Rectal smooth muscle tissue (tissue), 1 donor: ENCODE measurements at regions not wholly inside any gene's neighbourhood (a gene's known extent, or its start where the extent isn't known, plus 50 kb on each side); places are given as distances from the start of the nearest gene placed in this dataset.
"Not testable (repeated sequence)": the region's sequence is repeated elsewhere in the genome, so short reads cannot be mapped to it uniquely, and the experiment has no call there.

Experiments used
- H3K27ac ChIP-seq: one replicate; pipeline ENCODE4 v1.7.0; 2013; ENCODE audit warnings: low read depth, low read length, inconsistent platforms
- H3K27me3 ChIP-seq: one replicate; pipeline ENCODE4 v1.7.0; 2013; ENCODE audit warnings: low read length; ENCODE audit not compliant: control insufficient read depth, insufficient read depth
- H3K36me3 ChIP-seq: one replicate; pipeline ENCODE4 v1.7.0; 2013; ENCODE audit warnings: low read length; ENCODE audit not compliant: control insufficient read depth, insufficient read depth
- H3K4me1 ChIP-seq: one replicate; pipeline ENCODE4 v1.7.0; 2013; ENCODE audit warnings: low read length; ENCODE audit not compliant: control insufficient read depth, insufficient read depth
- H3K4me3 ChIP-seq: one replicate; pipeline ENCODE4 v1.7.0; 2013; ENCODE audit warnings: low read length
- H3K9ac ChIP-seq: one replicate; pipeline ENCODE4 v1.7.0; 2013; ENCODE audit warnings: low read length

DNA sequence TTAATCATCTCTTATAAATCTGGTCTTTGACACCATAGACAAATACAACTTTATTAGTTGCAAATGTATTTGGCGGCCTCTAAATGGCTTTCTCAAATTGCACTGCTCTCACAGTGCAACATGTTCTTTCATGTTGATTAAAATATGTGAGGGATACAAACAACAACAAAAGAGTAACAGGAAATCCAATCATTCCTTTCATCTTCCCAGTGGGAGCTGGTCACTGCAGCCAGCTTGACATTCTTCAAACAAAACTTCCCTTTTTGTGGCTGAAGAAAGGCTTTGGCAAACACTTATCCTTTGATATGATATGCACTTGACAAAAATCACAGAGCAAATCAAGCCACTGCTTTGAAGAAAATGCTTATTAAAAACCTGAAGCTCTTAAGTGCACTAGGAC, 973.6 kb downstream of the EPHA3 start:
- Histone ChIP-seq H3K9ac (no peak overlapping the region), H3K4me1 (no peaks in the 10 kb centered on the region), H3K36me3 (no peaks in the 10 kb centered on the region), H3K4me3 (no peak overlapping the region), H3K27ac (no peak overlapping the region), H3K27me3 (no peaks in the 10 kb centered on the region)

DNA sequence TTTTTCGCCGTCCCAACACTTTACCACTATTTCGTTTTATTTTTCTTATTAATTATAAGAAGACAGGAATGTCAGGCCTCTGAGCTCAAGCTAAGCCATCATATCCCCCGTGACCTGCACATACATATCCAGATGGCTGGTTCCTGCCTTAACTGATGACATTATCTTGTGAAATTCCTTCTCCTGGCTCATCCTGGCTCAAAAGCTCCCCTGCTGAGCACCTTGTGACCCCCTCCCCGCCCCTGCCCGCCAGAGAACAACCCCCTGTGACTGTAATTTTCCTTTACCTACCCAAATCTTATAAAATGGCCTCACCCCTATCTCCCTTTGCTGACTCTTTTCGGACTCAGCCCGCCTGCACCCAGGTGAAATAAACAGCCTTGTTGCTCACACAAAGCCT, 978.9 kb downstream of the EPHA3 start:
- not testable (repeated sequence) for H3K9ac ChIP-seq, H3K4me3 ChIP-seq, H3K27ac ChIP-seq, H3K4me1 ChIP-seq, H3K36me3 ChIP-seq, H3K27me3 ChIP-seq

DNA sequence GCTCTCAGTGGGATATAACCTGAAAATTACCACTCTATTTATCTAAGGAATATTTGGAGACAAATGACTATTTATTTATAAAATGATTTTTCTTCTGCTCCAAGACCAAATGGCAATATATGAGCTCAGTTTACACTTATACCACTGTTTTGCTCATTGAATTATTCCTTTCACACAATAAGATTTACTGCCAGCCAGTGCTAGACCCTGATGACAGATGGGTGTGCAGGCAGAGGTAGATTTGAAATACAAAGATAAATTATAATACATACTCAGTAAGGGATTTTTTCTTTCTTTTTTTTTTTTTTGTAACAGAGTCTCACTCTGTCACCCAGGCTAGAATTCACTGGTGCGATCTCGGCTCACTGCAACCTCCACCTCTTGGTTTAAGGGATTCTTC, 980.3 kb downstream of the EPHA3 start:
- no peaks in the 10 kb centered on the region for H3K27me3 ChIP-seq
- no peak overlapping the region for H3K9ac ChIP-seq
- no peak overlapping the region for H3K4me3 ChIP-seq
- no peaks in the 10 kb centered on the region for H3K36me3 ChIP-seq
- H3K4me1 ChIP-seq = no peaks in the 10 kb centered on the region
- H3K27ac ChIP-seq = no peak overlapping the region

DNA sequence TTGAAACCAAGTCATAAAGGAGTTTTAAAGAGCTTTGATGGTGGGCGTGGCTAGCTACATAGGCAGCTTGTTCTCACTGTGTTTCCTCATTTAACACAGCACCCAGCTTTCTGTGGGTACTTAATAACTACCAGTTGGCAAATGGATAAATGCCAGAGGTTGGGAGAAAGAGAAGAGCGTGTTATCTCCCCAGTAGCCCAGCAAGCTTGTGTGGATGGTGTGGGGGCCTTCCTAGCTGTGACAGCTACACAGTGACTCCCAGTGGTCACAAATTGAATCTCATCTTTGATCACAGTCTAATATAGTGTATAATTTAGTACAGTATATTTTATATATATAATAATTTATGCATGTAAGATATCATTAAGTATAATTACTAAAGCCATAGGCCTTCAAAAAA, 984.1 kb downstream of the EPHA3 start:
- no peaks in the 10 kb centered on the region for H3K27me3 ChIP-seq
- no peak overlapping the region for H3K4me3 ChIP-seq
- H3K9ac ChIP-seq = no peak overlapping the region
- no peaks in the 10 kb centered on the region for H3K36me3 ChIP-seq
- no peak overlapping the region for H3K27ac ChIP-seq
- H3K4me1 ChIP-seq = no peaks in the 10 kb centered on the region

DNA sequence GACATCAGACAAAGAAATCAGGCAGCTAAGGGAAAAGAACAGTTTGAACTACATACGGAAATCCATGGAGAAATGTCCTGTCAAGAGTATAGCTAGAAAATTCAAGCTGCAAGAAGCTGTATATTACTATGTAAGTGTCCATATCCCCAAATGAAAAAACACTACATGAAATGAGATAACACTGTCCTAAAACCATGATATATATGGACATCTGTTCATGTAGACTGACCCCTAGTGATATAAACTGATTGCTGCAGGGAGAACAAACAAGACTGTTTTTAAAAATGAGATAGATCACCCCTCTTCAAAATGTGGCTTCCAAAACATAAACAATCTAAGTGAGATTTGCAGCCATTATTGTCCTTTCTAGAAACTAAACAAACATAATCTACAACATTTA, 985.6 kb downstream of the EPHA3 start:
- H3K27ac ChIP-seq = no peak overlapping the region
- no peak overlapping the region for H3K4me3 ChIP-seq
- no peaks in the 10 kb centered on the region for H3K27me3 ChIP-seq
- no peaks in the 10 kb centered on the region for H3K4me1 ChIP-seq
- no peak overlapping the region for H3K9ac ChIP-seq
- H3K36me3 ChIP-seq = no peaks in the 10 kb centered on the region

DNA sequence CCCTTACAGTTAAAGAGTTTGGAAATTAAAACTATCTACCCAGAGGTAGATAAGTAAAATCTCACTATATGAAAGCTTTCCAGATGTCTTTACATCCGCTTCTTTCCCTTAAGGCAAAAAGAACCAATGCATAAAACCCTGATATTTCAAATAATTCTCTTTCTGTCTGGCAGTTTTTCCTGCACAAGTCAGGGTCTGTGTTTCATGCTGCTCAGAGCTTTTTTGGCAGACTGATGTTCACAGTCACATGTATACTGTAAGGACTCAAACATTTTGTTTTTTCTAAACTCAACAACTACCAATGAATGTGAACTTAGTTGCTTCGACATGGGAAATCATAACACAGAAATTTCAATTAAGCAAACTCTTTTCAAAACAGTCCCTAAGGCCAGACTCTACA, 988.4 kb downstream of the EPHA3 start:
- Histone ChIP-seq H3K4me3 (no peak overlapping the region), H3K4me1 (no peaks in the 10 kb centered on the region), H3K9ac (no peak overlapping the region), H3K27me3 (no peaks in the 10 kb centered on the region), H3K27ac (no peak overlapping the region), H3K36me3 (no peaks in the 10 kb centered on the region)

DNA sequence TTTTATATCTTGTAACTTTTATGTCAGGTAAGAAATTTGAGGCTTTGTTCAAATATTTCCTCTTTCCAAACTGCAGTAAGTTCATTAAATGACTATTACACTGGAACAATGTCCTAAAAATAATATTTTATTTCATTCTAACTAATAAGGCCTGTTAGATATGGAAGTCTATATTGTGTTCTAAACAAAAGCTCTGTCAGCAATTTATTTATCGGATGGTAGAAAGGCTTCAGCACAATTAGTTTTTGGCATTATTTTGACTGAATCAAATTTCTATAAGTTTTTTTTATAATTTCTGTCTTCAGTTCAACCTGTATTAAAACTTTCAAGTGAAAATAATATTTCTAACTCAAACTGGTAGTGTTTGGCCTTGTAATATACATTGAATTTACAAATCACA, 992.1 kb downstream of the EPHA3 start:
- no peaks in the 10 kb centered on the region for H3K27me3 ChIP-seq
- H3K9ac ChIP-seq = no peak overlapping the region
- H3K4me3 ChIP-seq = no peak overlapping the region
- H3K27ac ChIP-seq = no peak overlapping the region
- H3K4me1 ChIP-seq = no peaks in the 10 kb centered on the region
- no peaks in the 10 kb centered on the region for H3K36me3 ChIP-seq

DNA sequence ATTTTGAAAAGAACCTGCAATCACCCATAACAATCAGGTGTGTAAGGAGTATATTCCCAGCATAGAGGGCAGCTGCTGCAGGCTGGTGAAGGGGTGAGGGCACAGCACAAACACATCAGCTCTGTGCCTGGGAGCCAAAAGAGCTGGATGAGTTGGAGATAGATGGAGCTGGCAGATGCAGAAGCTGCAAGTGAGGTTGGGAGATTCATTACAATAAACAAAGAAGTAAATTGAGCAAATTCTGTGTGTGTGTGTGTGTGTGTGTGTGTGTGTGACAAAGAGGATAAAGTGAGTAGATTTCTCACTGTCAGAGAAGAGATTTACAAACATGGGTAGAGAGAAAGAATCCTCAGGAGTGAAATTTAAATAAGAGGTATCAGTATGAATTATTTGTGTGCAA, 994.7 kb downstream of the EPHA3 start:
- H3K9ac ChIP-seq = no peak overlapping the region
- H3K27ac ChIP-seq = no peak overlapping the region
- H3K4me1 ChIP-seq = no peaks in the 10 kb centered on the region
- no peak overlapping the region for H3K4me3 ChIP-seq
- no peaks in the 10 kb centered on the region for H3K36me3 ChIP-seq
- H3K27me3 ChIP-seq = no peaks in the 10 kb centered on the region

DNA sequence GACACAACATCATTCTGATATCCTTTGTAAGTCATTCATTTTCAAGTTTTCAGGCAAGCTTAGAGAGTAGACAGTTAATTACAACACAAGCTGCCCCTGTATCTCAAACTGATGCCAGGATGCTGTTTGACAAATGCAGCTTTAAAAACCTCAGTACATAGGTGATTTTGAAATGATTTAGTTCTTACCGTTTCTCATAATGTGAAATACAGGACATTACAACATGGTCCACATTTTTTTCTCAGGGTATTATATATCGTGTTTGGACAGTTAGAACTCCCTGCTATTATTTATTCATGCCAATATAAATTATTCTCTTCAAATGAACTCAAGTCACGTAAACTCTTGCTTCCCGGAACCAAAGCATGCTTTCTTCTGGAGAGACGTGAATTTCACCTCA, 1013.9 kb downstream of the EPHA3 start:
- Histone ChIP-seq H3K4me3 (no peak overlapping the region), H3K9ac (no peak overlapping the region), H3K4me1 (no peaks in the 10 kb centered on the region), H3K27me3 (no peaks in the 10 kb centered on the region), H3K36me3 (no peaks in the 10 kb centered on the region), H3K27ac (no peak overlapping the region)

DNA sequence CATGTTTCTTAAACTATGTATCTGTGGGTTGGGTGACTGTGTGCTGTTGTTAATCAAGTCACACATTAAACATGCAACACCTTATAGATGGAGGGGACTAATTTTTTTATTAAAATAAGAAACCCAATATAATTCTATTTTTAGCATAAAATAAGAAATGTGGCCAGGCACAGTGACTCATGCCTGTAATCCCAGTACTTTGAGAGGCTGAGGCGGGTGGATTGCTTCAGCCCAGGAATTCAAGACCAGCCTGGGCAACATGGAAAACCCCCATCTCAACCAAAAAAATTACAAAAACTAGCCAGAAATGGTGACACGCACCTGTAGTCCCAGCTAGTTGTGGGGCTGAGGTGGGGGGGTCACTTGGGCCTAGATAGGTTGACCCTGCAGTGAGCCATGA, 1021.0 kb downstream of the EPHA3 start:
- Histone ChIP-seq H3K4me1 (no peaks in the 10 kb centered on the region), H3K27me3 (no peaks in the 10 kb centered on the region), H3K27ac (no peak overlapping the region), H3K36me3 (no peaks in the 10 kb centered on the region), H3K4me3 (no peak overlapping the region), H3K9ac (no peak overlapping the region)

DNA sequence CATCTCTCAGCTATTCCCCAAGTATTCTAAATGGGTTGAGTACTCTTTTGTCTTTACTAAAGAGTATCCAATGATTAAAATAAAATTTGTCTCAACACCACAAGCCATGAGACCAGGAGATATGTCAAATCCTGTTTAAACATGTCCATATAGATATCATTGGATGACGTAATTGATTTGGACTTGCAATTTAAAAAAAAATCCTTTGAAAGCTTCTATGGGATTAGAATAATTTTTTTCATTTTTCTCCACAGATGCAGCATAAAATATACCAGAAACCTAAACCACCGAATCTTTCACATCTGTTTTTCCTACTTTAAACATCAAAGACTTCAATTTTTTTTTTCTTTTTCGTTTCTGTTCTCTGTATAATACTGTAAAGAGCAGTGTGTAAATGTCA, 1022.3 kb downstream of the EPHA3 start:
- Histone ChIP-seq H3K4me3 (no peak overlapping the region), H3K9ac (no peak overlapping the region), H3K4me1 (no peaks in the 10 kb centered on the region), H3K36me3 (no peaks in the 10 kb centered on the region), H3K27me3 (no peaks in the 10 kb centered on the region), H3K27ac (no peak overlapping the region)

DNA sequence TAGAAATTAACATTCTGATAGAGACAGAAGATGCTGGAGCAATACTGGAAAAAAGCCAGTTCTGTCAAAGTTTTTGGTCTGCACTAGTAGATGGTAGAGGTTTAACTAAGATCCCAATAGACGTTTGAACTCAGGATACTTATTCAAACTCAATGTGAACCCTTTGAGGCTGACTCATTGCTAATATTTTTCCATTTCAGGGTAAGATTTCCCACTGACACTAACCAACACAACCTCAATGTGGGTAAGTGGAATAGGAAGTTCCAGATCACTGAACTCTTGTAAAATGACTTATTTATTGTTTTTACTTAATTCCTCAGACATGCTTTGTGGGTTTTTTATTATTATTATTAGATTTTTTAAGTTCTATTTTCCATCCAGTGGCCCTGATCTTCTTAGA, 1024.8 kb downstream of the EPHA3 start:
- H3K27ac ChIP-seq = no peak overlapping the region
- H3K9ac ChIP-seq = no peak overlapping the region
- H3K4me1 ChIP-seq = no peaks in the 10 kb centered on the region
- H3K36me3 ChIP-seq = no peaks in the 10 kb centered on the region
- H3K27me3 ChIP-seq = no peaks in the 10 kb centered on the region
- no peak overlapping the region for H3K4me3 ChIP-seq

DNA sequence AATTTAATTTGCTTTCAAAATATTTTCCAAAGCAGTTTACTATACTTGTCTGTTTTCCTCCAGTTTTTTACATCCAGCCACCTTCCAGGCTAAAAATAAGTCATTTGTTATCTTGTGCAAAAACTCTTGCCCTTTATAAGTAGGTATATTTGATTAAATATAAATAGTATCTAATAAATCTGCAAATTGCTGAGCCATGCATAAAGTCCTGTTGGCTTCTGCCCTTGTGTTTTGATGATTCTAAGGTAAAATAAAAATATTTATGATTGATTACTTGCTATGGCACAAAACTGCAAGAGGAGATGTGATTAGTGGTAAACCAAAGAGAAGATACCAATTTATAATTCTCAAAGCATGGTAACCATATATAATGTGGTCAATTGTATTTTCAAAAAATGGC, 1026.7 kb downstream of the EPHA3 start:
- Histone ChIP-seq H3K36me3 (no peaks in the 10 kb centered on the region), H3K27ac (no peak overlapping the region), H3K9ac (no peak overlapping the region), H3K27me3 (no peaks in the 10 kb centered on the region), H3K4me1 (no peaks in the 10 kb centered on the region), H3K4me3 (no peak overlapping the region)
